ENCODE measurements at regions not wholly inside any gene's neighbourhood (a gene's known extent, or its start where the extent isn't known, plus 50 kb on each side); places are given as distances from the start of the nearest gene placed in this dataset.

DNA sequence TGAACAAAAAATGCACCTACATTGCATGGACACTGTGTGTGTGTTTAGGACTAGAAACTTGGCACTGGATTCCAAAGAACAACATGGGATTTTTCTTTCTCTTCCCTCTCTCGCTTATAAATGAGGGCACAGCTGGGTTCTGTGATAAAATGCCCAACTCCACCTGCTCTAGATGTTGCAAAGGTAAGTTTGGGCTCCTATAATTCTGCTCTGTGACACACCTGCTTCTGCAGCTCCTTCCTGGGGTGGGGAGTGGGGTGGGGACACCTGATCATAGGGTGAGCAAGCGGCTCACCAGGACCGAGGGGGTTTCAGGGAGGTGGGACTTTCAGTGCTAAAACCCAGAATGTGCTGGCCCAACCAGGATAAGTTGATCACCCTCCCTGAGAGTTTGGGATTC, 104.3 kb downstream of the AXIN2 start:
- no peaks in the 10 kb centered on the region for H3K27me3 ChIP-seq (ENCODE audit: control insufficient read depth, insufficient read depth, low read length, poor library complexity, severe bottlenecking)
- no peaks in the 10 kb centered on the region for H3K36me3 ChIP-seq (ENCODE audit: control insufficient read depth, insufficient read depth, low read length)
- H3K9me3 ChIP-seq (ENCODE audit: control insufficient read depth, low read length): no peaks in the 10 kb centered on the region
- WGBS, 2 experiments (ENCODE audit: insufficient coverage in 1 of 2, insufficient read length in 1 of 2): 89 to 100% methylated on average over 3 of the region's 3 CpGs
- no peak overlapping the region for H3K9ac ChIP-seq (ENCODE audit: extremely low read depth, low read length, poor library complexity, severe bottlenecking)
- no peak overlapping the region for H3K27ac ChIP-seq (ENCODE audit: low read depth, low read length)
- H3K4me3 Mint-ChIP-seq: no peak overlapping the region
- no peak for DNase-seq
- no peaks in the 10 kb centered on the region for H3K27me3 Mint-ChIP-seq (ENCODE audit: insufficient read depth)
- H3K9me3 Mint-ChIP-seq: no peaks in the 10 kb centered on the region
- H3K4me1 ChIP-seq (ENCODE audit: control insufficient read depth, insufficient read depth, low read length): peaks cover 11% of the 10 kb centered on the region
- H3K4me3 ChIP-seq (ENCODE audit: low read length): no peak overlapping the region
- H3K36me3 Mint-ChIP-seq (ENCODE audit: low read depth): no peaks in the 10 kb centered on the region
- H3K4me1 Mint-ChIP-seq: peaks cover 46% of the 10 kb centered on the region
- TF ChIP-seq, protein P1, sequence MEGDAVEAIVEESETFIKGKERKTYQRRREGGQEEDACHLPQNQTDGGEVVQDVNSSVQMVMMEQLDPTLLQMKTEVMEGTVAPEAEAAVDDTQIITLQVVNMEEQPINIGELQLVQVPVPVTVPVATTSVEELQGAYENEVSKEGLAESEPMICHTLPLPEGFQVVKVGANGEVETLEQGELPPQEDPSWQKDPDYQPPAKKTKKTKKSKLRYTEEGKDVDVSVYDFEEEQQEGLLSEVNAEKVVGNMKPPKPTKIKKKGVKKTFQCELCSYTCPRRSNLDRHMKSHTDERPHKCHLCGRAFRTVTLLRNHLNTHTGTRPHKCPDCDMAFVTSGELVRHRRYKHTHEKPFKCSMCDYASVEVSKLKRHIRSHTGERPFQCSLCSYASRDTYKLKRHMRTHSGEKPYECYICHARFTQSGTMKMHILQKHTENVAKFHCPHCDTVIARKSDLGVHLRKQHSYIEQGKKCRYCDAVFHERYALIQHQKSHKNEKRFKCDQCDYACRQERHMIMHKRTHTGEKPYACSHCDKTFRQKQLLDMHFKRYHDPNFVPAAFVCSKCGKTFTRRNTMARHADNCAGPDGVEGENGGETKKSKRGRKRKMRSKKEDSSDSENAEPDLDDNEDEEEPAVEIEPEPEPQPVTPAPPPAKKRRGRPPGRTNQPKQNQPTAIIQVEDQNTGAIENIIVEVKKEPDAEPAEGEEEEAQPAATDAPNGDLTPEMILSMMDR (conservative IDR thresholded peaks at IDR 0.05): no peak
- H3K27ac Mint-ChIP-seq: no peak overlapping the region

DNA sequence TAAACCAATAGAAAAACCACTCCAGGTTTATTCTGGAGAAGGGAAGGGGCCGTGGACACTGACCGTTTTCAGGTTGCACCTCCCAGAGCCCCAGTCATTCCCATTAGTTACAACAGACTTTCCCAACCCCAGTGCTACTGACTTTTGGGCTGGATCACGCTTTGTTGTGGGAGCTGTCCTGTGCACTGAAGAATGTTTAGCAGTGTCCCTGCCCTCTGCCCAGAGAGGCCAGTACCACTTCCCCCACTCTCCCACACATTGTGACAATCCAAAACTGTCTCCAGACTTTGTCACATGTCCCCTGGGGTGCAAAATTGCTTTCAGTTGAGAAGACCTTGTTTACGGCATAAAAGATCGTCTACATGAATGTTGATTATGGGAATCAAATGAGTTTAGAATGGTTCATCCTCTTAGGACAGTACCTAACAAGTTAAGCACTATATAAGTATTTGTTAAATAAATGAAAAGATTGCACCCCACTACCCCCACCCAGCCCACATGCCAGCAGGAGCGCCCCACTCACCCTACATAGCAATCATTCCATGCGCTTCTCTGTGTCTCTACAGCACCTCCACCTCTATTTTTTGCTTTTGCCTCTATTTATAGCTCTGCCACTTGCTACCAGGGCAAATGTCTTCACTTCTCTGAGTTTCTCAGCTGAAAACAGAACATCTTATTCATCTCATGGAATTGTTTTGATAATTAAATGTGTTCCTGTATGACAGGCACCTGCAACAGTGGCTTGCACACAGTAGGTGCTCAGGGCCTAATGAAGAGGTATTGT, 104.9 kb downstream of the AXIN2 start:
- Mint-ChIP-seq H3K4me3 (no peak overlapping the region), H3K27me3 (ENCODE audit: insufficient read depth) (no peaks in the 10 kb centered on the region), H3K9me3 (no peaks in the 10 kb centered on the region), H3K4me1 (peaks cover 46% of the 10 kb centered on the region), H3K36me3 (ENCODE audit: low read depth) (no peaks in the 10 kb centered on the region), H3K27ac (no peak overlapping the region)
- H3K4me1 ChIP-seq (ENCODE audit: control insufficient read depth, insufficient read depth, low read length): peaks cover 11% of the 10 kb centered on the region
- no peaks in the 10 kb centered on the region for H3K27me3 ChIP-seq (ENCODE audit: control insufficient read depth, insufficient read depth, low read length, poor library complexity, severe bottlenecking)
- no peak overlapping the region for H3K9ac ChIP-seq (ENCODE audit: extremely low read depth, low read length, poor library complexity, severe bottlenecking)
- no peaks in the 10 kb centered on the region for H3K36me3 ChIP-seq (ENCODE audit: control insufficient read depth, insufficient read depth, low read length)
- no peak for DNase-seq
- TF ChIP-seq, protein P1 (conservative IDR thresholded peaks at IDR 0.05): no peak
- no peak overlapping the region for H3K27ac ChIP-seq (ENCODE audit: low read depth, low read length)
- WGBS, 2 experiments (ENCODE audit: insufficient coverage in 1 of 2, insufficient read length in 1 of 2): 67 to 86% methylated on average over 1 to 7 of the region's 7 CpGs
- no peak overlapping the region for H3K4me3 ChIP-seq (ENCODE audit: low read length)
- no peaks in the 10 kb centered on the region for H3K9me3 ChIP-seq (ENCODE audit: control insufficient read depth, low read length)

DNA sequence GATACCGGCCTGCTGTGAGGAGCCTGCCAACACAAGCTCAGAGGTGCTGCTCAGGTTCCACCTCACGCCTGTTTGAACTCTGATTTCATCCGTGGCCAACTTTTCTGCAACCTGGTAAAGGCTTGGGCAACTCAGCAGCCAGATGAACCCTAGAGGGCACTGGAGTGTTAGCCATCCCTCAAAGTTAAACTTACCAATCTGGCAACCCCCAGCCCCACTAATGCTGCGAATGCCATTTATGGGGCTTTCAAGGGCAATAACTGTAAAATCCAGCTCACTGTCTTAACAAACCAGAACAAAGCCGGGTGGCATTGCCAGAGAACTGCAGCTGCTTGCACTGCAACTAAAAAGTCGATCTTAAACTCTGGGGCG, 105.5 kb downstream of the AXIN2 start:
- 60 to 62% methylated on average over 7 of the region's 7 CpGs for WGBS, 2 experiments (ENCODE audit: insufficient coverage in 1 of 2, insufficient read length in 1 of 2)
- DNase-seq: peak; percentile 83

More for the DNA sequence above, 105.5 kb downstream of the AXIN2 start:
- Histone ChIP-seq H3K4me3 (ENCODE audit: low read length) (no peak overlapping the region), H3K36me3 (ENCODE audit: control insufficient read depth, insufficient read depth, low read length) (no peaks in the 10 kb centered on the region), H3K9me3 (ENCODE audit: control insufficient read depth, low read length) (no peaks in the 10 kb centered on the region), H3K9ac (ENCODE audit: extremely low read depth, low read length, poor library complexity, severe bottlenecking) (no peak overlapping the region), H3K27ac (ENCODE audit: low read depth, low read length) (no peak overlapping the region), H3K4me1 (ENCODE audit: control insufficient read depth, insufficient read depth, low read length) (peaks cover 11% of the 10 kb centered on the region), H3K27me3 (ENCODE audit: control insufficient read depth, insufficient read depth, low read length, poor library complexity, severe bottlenecking) (no peaks in the 10 kb centered on the region)
- Mint-ChIP-seq H3K27me3 (ENCODE audit: insufficient read depth) (no peaks in the 10 kb centered on the region), H3K27ac (no peak overlapping the region), H3K9me3 (no peaks in the 10 kb centered on the region), H3K4me3 (no peak overlapping the region), H3K36me3 (ENCODE audit: low read depth) (no peaks in the 10 kb centered on the region), H3K4me1 (peaks cover 46% of the 10 kb centered on the region)
- TF ChIP-seq, protein P1 (conservative IDR thresholded peaks at IDR 0.05): peak; percentile 72

Measured in endodermal cell (in vitro differentiated cells).